ENCODE measurements at regions not wholly inside any gene's neighbourhood (a gene's known extent, or its start where the extent isn't known, plus 50 kb on each side); places are given as distances from the start of the nearest gene placed in this dataset.

DNA sequence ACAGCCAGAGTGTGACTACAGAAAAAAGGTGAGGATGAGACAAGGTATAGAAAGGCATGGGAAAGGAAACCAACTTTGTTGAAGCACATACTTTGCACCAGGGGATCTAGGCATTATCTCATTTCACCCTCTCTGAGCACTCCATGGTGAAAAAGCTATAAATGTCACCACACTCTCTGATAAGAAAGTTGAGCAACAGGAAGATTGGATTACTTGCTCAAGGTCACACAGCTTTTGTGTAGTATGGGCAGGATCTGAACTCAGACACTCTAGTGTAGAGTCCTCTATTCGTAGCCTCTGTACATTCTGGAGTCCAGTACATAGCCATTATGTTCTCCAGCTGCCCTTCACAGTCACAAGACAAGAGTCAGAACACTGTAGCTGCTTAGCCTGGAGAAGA is 163.4 kb upstream of the SEMA6D start:
- TF ChIP-seq SP1 (IDR thresholded peaks at IDR 0.05), result no peak
- TF ChIP-seq, protein P1, sequence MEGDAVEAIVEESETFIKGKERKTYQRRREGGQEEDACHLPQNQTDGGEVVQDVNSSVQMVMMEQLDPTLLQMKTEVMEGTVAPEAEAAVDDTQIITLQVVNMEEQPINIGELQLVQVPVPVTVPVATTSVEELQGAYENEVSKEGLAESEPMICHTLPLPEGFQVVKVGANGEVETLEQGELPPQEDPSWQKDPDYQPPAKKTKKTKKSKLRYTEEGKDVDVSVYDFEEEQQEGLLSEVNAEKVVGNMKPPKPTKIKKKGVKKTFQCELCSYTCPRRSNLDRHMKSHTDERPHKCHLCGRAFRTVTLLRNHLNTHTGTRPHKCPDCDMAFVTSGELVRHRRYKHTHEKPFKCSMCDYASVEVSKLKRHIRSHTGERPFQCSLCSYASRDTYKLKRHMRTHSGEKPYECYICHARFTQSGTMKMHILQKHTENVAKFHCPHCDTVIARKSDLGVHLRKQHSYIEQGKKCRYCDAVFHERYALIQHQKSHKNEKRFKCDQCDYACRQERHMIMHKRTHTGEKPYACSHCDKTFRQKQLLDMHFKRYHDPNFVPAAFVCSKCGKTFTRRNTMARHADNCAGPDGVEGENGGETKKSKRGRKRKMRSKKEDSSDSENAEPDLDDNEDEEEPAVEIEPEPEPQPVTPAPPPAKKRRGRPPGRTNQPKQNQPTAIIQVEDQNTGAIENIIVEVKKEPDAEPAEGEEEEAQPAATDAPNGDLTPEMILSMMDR (IDR thresholded peaks at IDR 0.05; ENCODE audit: low read depth, low read length, missing input control), result no peak
- TF ChIP-seq, protein P2, sequence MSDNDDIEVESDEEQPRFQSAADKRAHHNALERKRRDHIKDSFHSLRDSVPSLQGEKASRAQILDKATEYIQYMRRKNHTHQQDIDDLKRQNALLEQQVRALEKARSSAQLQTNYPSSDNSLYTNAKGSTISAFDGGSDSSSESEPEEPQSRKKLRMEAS (IDR thresholded peaks at IDR 0.05), result no peak
- TF ChIP-seq, protein P3, sequence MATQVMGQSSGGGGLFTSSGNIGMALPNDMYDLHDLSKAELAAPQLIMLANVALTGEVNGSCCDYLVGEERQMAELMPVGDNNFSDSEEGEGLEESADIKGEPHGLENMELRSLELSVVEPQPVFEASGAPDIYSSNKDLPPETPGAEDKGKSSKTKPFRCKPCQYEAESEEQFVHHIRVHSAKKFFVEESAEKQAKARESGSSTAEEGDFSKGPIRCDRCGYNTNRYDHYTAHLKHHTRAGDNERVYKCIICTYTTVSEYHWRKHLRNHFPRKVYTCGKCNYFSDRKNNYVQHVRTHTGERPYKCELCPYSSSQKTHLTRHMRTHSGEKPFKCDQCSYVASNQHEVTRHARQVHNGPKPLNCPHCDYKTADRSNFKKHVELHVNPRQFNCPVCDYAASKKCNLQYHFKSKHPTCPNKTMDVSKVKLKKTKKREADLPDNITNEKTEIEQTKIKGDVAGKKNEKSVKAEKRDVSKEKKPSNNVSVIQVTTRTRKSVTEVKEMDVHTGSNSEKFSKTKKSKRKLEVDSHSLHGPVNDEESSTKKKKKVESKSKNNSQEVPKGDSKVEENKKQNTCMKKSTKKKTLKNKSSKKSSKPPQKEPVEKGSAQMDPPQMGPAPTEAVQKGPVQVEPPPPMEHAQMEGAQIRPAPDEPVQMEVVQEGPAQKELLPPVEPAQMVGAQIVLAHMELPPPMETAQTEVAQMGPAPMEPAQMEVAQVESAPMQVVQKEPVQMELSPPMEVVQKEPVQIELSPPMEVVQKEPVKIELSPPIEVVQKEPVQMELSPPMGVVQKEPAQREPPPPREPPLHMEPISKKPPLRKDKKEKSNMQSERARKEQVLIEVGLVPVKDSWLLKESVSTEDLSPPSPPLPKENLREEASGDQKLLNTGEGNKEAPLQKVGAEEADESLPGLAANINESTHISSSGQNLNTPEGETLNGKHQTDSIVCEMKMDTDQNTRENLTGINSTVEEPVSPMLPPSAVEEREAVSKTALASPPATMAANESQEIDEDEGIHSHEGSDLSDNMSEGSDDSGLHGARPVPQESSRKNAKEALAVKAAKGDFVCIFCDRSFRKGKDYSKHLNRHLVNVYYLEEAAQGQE (IDR thresholded peaks at IDR 0.05), result no peak
